KMS-11 (cell line): ENCODE measurements at regions not wholly inside any gene's neighbourhood (a gene's known extent, or its start where the extent isn't known, plus 50 kb on each side); places are given as distances from the start of the nearest gene placed in this dataset.

ENCODE experiments used
- H2AFZ ChIP-seq: fragments of 200-600 bp; sonication (generic); 2 replicates; pipeline ENCODE4 v1.6.1; 2016; ENCODE audit warnings: antibody characterized with exemption, mixed run types, low read depth
- H3K27ac ChIP-seq: fragments of 200-600 bp; sonication (generic); 2 replicates; pipeline ENCODE4 v1.6.1; 2016; ENCODE audit warnings: mild to moderate bottlenecking, mixed run types
- H3K27me3 ChIP-seq: fragments of 200-600 bp; sonication (generic); 2 replicates; pipeline ENCODE4 v1.6.1; 2017; ENCODE audit warnings: mild to moderate bottlenecking, low read depth, mixed run types, moderate library complexity; ENCODE audit not compliant: insufficient read depth
- H3K36me3 ChIP-seq: fragments of 200-600 bp; sonication (generic); 2 replicates; pipeline ENCODE4 v1.6.1; 2017; ENCODE audit warnings: mild to moderate bottlenecking, mixed run types; ENCODE audit not compliant: insufficient read depth
- H3K4me1 ChIP-seq: fragments of 200-600 bp; sonication (generic); 2 replicates; pipeline ENCODE4 v1.6.1; 2016; ENCODE audit warnings: mild to moderate bottlenecking, low read depth, mixed run types; ENCODE audit not compliant: poor library complexity, severe bottlenecking
- H3K4me2 ChIP-seq: fragments of 200-600 bp; sonication (generic); 2 replicates; pipeline ENCODE4 v1.7.0; 2016; ENCODE audit warnings: mild to moderate bottlenecking, mixed run types
- H3K4me3 ChIP-seq: fragments of 200-600 bp; sonication (generic); IDR thresholded peaks from 2 replicates; pipeline ENCODE4 v1.6.1; 2017; ENCODE audit warnings: low read depth, low read length, mixed read lengths; ENCODE audit not compliant: insufficient read depth
- H3K79me2 ChIP-seq: fragments of 200-600 bp; sonication (generic); 2 replicates; pipeline ENCODE4 v1.6.1; 2016; ENCODE audit warnings: low read depth, mixed run types; ENCODE audit not compliant: insufficient read depth
- H3K9ac ChIP-seq: fragments of 200-600 bp; sonication (generic); 2 replicates; pipeline ENCODE4 v1.6.1; 2016; ENCODE audit warnings: mild to moderate bottlenecking, mixed run types
- H4K20me1 ChIP-seq: fragments of 200-600 bp; sonication (generic); 2 replicates; pipeline ENCODE4 v1.6.1; 2016; ENCODE audit warnings: mild to moderate bottlenecking, mixed run types; ENCODE audit not compliant: insufficient read depth
- CTCF ChIP-seq: fragments of 200-600 bp; sonication (generic); conservative IDR thresholded peaks from 2 replicates; pipeline ENCODE4 v1.6.1; 2017; ENCODE audit warnings: low read depth, mild to moderate bottlenecking, antibody characterized with exemption, low read length, moderate library complexity, mixed read lengths

GRCh38 chr18:10054366-10054765 lies 140.6 kb downstream of the VAPA start:
- no peak overlapping the region for H3K4me3 ChIP-seq
- no peak for TF ChIP-seq CTCF

GRCh38 chr18:10055125-10055750 lies 141.4 kb downstream of the VAPA start:
- no peak overlapping the region for H3K4me2 ChIP-seq
- no peaks in the 10 kb centered on the region for H3K4me1 ChIP-seq
- no peaks in the 10 kb centered on the region for H3K27me3 ChIP-seq
- no peaks in the 10 kb centered on the region for H3K79me2 ChIP-seq
- no peak overlapping the region for H3K4me3 ChIP-seq
- H4K20me1 ChIP-seq = no peaks in the 10 kb centered on the region
- H3K36me3 ChIP-seq = no peaks in the 10 kb centered on the region
- no peak overlapping the region for H3K27ac ChIP-seq
- H2AFZ ChIP-seq = no peak overlapping the region
- no peak for TF ChIP-seq CTCF
- H3K9ac ChIP-seq = no peak overlapping the region

More at GRCh38 chr18:10054366-10054765, 140.6 kb downstream of the VAPA start:
- H2AFZ ChIP-seq = no peak overlapping the region
- H3K79me2 ChIP-seq = no peaks in the 10 kb centered on the region
- H3K4me1 ChIP-seq = no peaks in the 10 kb centered on the region
- H4K20me1 ChIP-seq = no peaks in the 10 kb centered on the region
- no peak overlapping the region for H3K27ac ChIP-seq
- H3K4me2 ChIP-seq = no peak overlapping the region
- H3K9ac ChIP-seq = no peak overlapping the region
- no peaks in the 10 kb centered on the region for H3K27me3 ChIP-seq
- H3K36me3 ChIP-seq = no peaks in the 10 kb centered on the region

- no peak overlapping the region for H3K4me2 ChIP-seq
- no peaks in the 10 kb centered on the region for H3K79me2 ChIP-seq
- no peak for TF ChIP-seq CTCF
- no peak overlapping the region for H3K4me3 ChIP-seq
- no peaks in the 10 kb centered on the region for H4K20me1 ChIP-seq
- H3K27ac ChIP-seq = no peak overlapping the region
- no peaks in the 10 kb centered on the region for H3K27me3 ChIP-seq
- no peaks in the 10 kb centered on the region for H3K36me3 ChIP-seq
- no peaks in the 10 kb centered on the region for H3K4me1 ChIP-seq
- H2AFZ ChIP-seq = no peak overlapping the region
- H3K9ac ChIP-seq = no peak overlapping the region
Measured at GRCh38 chr18:10056506-10056905, 142.7 kb downstream of the VAPA start.

- no peak overlapping the region for H3K27ac ChIP-seq
- no peaks in the 10 kb centered on the region for H4K20me1 ChIP-seq
- no peaks in the 10 kb centered on the region for H3K4me1 ChIP-seq
- no peaks in the 10 kb centered on the region for H3K36me3 ChIP-seq
- H3K4me3 ChIP-seq = no peak overlapping the region
- no peaks in the 10 kb centered on the region for H3K79me2 ChIP-seq
- no peak overlapping the region for H3K4me2 ChIP-seq
- H3K27me3 ChIP-seq = no peaks in the 10 kb centered on the region
- H3K9ac ChIP-seq = no peak overlapping the region
- no peak for TF ChIP-seq CTCF
- H2AFZ ChIP-seq = no peak overlapping the region
Measured at GRCh38 chr18:10057401-10057893, 143.6 kb downstream of the VAPA start.
